ENCODE measurements at regions not wholly inside any gene's neighbourhood (a gene's known extent, or its start where the extent isn't known, plus 50 kb on each side); places are given as distances from the start of the nearest gene placed in this dataset.

- no peak for TF ChIP-seq YY1 (IDR thresholded peaks at IDR 0.05; ENCODE audit: insufficient read depth, insufficient read length)
- no peak for TF ChIP-seq SUZ12 (IDR thresholded peaks at IDR 0.05; ENCODE audit: extremely low read depth, insufficient read depth, insufficient read length)
- no peak for TF ChIP-seq ZNF274 (IDR thresholded peaks at IDR 0.05; ENCODE audit: low read depth, low read length)
Measured at GRCh38 chr2:103902347-103902746, 951.6 kb upstream of the POU3F3 start.
